Prostate gland (tissue), 2 donors: ENCODE measurements at regions not wholly inside any gene's neighbourhood (a gene's known extent, or its start where the extent isn't known, plus 50 kb on each side); places are given as distances from the start of the nearest gene placed in this dataset.

Experiments used
- POLR2A ChIP-seq: fragments of 450-650 bp; IDR thresholded peaks from one replicate; pipeline ENCODE4 v1.6.1; 2016; ENCODE audit warnings: antibody characterized with exemption, mild to moderate bottlenecking
- POLR2AphosphoS5 ChIP-seq: sonication (generic); formaldehyde crosslinking; IDR thresholded peaks from one replicate; pipeline ENCODE4 v1.6.1; 2017; ENCODE audit warnings: antibody characterized with exemption
- TF ChIP-seq, protein P1 (sequence below), 4 experiments: fragments of 200-600 bp in 2 of 4; fragments of 450-650 bp in 2 of 4; sonication (generic) in 2 of 4; IDR thresholded peaks; 1 replicate in 3 of 4; 2 replicates in 1 of 4; pipeline ENCODE4 v1.5.1; 2016 to 2019; ENCODE audit warnings: antibody characterized with exemption in 4 of 4, mild to moderate bottlenecking in 2 of 4, moderate library complexity in 2 of 4

DNA sequence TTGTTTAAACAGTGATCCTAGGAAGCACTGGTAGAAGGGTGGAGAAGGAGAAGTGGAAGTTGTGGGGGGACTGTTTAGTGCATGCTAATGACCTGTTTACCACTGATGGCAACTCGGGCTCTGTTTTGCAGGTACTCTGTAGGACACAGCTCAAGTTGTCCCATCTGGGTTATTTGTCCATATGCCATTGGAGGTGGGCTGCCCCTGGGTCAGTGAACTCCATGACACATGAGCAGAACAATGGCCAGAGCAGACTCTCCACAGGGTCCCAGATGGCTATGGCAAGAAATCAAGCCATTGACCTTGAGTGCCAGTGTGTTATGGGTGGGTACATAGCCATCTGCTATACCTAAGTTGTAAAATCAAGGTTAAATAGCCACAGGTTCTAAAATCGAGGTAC is 175.9 kb downstream of the GAS1 start:
- TF ChIP-seq, protein P1, sequence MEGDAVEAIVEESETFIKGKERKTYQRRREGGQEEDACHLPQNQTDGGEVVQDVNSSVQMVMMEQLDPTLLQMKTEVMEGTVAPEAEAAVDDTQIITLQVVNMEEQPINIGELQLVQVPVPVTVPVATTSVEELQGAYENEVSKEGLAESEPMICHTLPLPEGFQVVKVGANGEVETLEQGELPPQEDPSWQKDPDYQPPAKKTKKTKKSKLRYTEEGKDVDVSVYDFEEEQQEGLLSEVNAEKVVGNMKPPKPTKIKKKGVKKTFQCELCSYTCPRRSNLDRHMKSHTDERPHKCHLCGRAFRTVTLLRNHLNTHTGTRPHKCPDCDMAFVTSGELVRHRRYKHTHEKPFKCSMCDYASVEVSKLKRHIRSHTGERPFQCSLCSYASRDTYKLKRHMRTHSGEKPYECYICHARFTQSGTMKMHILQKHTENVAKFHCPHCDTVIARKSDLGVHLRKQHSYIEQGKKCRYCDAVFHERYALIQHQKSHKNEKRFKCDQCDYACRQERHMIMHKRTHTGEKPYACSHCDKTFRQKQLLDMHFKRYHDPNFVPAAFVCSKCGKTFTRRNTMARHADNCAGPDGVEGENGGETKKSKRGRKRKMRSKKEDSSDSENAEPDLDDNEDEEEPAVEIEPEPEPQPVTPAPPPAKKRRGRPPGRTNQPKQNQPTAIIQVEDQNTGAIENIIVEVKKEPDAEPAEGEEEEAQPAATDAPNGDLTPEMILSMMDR (IDR thresholded peaks at IDR 0.05): no peak
- no peak for TF ChIP-seq POLR2AphosphoS5
- TF ChIP-seq POLR2A: no peak
